A673 (cell line): ENCODE measurements at regions not wholly inside any gene's neighbourhood (a gene's known extent, or its start where the extent isn't known, plus 50 kb on each side); places are given as distances from the start of the nearest gene placed in this dataset.

Experiments
- BruUV-seq: library from RNA; stranded (reverse); fragments of 400-500 nt; replicated peaks from 2 replicates; lab custom pipeline; 2021; lab: Mats Ljungman, UMichigan
- CTCF ChIA-PET: fragments of 300-600 bp; sonication (Branson Sonifier 250); formaldehyde crosslinking; loops from one replicate; lab custom pipeline; 2022; ENCODE audit warnings: antibody characterized with exemption; lab: Charles Lee
- POLR2A ChIA-PET: fragments of 300-600 bp; sonication (Branson Sonifier 250); formaldehyde crosslinking; loops from one replicate; lab custom pipeline; 2022; ENCODE audit warnings: antibody characterized with exemption; ENCODE audit not compliant: low non-redundant PET; lab: Charles Lee
- DNase-seq: peaks from one replicate; pipeline ENCODE4 v3.0.0-alpha.2; 2015; ENCODE audit warnings: low spot score
- H3K27ac ChIP-seq: fragments of 200-600 bp; sonication (generic); 2 replicates; pipeline ENCODE4 v1.5.1; 2016; ENCODE audit warnings: mixed run types, low read depth, mild to moderate bottlenecking, mixed read lengths, antibody characterized with exemption, low read length; ENCODE audit not compliant: poor library complexity, severe bottlenecking
- H3K27me3 ChIP-seq: fragments of 200-600 bp; sonication (generic); replicated peaks from 2 replicates; pipeline ENCODE4 v1.6.1; 2017; ENCODE audit warnings: mixed run types, low read depth, mild to moderate bottlenecking, mixed read lengths, antibody characterized with exemption, low read length; ENCODE audit not compliant: insufficient read depth, poor library complexity
- H3K36me3 ChIP-seq: fragments of 200-600 bp; sonication (generic); 2 replicates; pipeline ENCODE4 v1.6.1; 2016; ENCODE audit warnings: mixed run types, mild to moderate bottlenecking, mixed read lengths, antibody characterized with exemption, low read length; ENCODE audit not compliant: insufficient read depth, poor library complexity, severe bottlenecking
- H3K4me1 ChIP-seq: fragments of 200-600 bp; sonication (generic); 2 replicates; pipeline ENCODE4 v1.6.1; 2017; ENCODE audit warnings: mixed run types, mild to moderate bottlenecking, mixed read lengths, antibody characterized with exemption, low read length; ENCODE audit not compliant: insufficient read depth, poor library complexity, severe bottlenecking
- H3K4me3 ChIP-seq: fragments of 200-600 bp; sonication (generic); 2 replicates; pipeline ENCODE4 v1.5.1; 2016; ENCODE audit warnings: low read depth, mixed run types, mild to moderate bottlenecking, mixed read lengths, low read length; ENCODE audit not compliant: poor library complexity, severe bottlenecking
- H3K9me3 ChIP-seq: fragments of 200-600 bp; sonication (generic); 2 replicates; pipeline ENCODE4 v1.6.1; 2016; ENCODE audit warnings: mixed run types, low read depth, mild to moderate bottlenecking, mixed read lengths, antibody characterized with exemption, low read length; ENCODE audit not compliant: poor library complexity, severe bottlenecking
- EZH2 ChIP-seq: fragments of 200-600 bp; sonication (generic); IDR thresholded peaks from 2 replicates; pipeline ENCODE4 v1.6.1; 2017; ENCODE audit warnings: borderline replicate concordance, low read depth, mild to moderate bottlenecking, mixed read lengths, antibody characterized with exemption, low read length; ENCODE audit not compliant: poor library complexity, severe bottlenecking
- intact Hi-C: fragments of 100-400 bp; cut with micrococcal nuclease; formaldehyde crosslinking; loops from one replicate; pipeline ENCODE4 v1.10.0; 2022; ENCODE audit not compliant: unreplicated experiment
- TF ChIP-seq, protein P1 (sequence below): fragments of 300-800, 200-600 bp; sonication (generic); conservative IDR thresholded peaks from 2 replicates; pipeline ENCODE4 v1.5.1; 2017; ENCODE audit warnings: low read depth, mild to moderate bottlenecking, antibody characterized with exemption, low read length, moderate library complexity, mixed read lengths

- CTCF ChIA-PET: no interaction called here
- no peak for DNase-seq
- no peaks in the 10 kb centered on the region for H3K36me3 ChIP-seq
These were observed 196.9 kb upstream of the ALG10 start for GRCh38 chr12:33825442-33825841.

DNA sequence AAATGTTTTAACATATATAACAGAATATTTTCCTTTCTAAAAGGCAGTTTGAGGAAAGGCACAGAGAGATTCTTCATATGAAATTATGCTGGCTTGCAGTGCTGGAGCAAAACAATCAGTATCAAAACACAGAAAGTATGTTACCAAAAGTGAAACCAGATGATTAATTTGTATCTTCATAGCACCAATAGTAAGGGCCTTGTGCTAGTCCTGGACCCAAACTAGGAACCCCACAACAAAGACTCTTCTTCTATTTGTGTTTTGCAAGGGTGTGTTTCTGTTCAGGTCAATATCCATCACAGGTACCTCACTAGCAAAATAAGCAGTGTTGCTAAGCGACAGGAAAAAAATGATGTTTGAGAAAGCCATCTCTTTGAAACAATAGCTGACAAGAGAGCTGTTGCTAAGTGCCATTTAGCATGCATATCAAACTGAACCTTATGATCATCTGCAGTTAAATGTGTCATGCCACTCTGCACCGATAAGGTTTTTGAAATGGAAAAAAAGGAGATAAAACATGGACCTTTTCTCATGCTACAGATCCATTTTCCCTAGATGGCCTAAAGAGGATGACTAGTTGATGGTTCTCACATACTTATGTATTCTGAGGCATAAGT is 196.2 kb upstream of the ALG10 start:
- TF ChIP-seq, protein P1, sequence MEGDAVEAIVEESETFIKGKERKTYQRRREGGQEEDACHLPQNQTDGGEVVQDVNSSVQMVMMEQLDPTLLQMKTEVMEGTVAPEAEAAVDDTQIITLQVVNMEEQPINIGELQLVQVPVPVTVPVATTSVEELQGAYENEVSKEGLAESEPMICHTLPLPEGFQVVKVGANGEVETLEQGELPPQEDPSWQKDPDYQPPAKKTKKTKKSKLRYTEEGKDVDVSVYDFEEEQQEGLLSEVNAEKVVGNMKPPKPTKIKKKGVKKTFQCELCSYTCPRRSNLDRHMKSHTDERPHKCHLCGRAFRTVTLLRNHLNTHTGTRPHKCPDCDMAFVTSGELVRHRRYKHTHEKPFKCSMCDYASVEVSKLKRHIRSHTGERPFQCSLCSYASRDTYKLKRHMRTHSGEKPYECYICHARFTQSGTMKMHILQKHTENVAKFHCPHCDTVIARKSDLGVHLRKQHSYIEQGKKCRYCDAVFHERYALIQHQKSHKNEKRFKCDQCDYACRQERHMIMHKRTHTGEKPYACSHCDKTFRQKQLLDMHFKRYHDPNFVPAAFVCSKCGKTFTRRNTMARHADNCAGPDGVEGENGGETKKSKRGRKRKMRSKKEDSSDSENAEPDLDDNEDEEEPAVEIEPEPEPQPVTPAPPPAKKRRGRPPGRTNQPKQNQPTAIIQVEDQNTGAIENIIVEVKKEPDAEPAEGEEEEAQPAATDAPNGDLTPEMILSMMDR: no peak
- TF ChIP-seq EZH2: no peak
- CTCF ChIA-PET: no interaction called here
- H3K27ac ChIP-seq: no peak overlapping the region

More at GRCh38 chr12:33825442-33825841, 196.9 kb upstream of the ALG10 start:
- POLR2A ChIA-PET: no interaction called here
- H3K27me3 ChIP-seq: no peaks in the 10 kb centered on the region
- H3K9me3 ChIP-seq: peaks cover 23% of the 10 kb centered on the region
- H3K4me1 ChIP-seq: no peaks in the 10 kb centered on the region
- no peak overlapping the region for H3K27ac ChIP-seq
- no TSS peak for BruUV-seq
- no peak overlapping the region for H3K4me3 ChIP-seq
- TF ChIP-seq EZH2: no peak
- TF ChIP-seq, protein P1: no peak
- intact Hi-C loops: no loop called here

DNA sequence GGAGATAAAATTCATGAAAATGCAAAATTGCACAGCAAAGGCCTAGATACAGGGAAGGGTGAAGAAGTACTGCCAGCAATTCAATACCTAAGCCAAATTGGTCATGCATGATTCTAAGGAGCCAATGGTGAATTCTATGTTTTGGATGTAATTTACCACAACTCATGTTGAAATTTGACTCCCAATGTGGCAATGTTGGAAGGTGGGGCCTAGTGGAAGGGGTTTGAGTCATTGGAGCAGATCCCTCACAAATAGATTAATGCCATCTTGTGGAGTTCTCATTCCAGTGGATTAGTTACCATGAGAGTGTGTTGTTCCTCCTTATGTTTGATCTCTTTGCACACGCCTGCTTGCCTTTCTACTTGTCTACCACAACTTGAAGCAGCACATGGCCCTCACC is 194.0 kb upstream of the ALG10 start:
- TF ChIP-seq EZH2: no peak
- TF ChIP-seq, protein P1: no peak
- H3K4me3 ChIP-seq: no peak overlapping the region
- intact Hi-C loops: no loop called here
- ChIA-PET CTCF (no interaction called here), POLR2A (no interaction called here)
- DNase-seq: no peak
- H3K27me3 ChIP-seq: no peaks in the 10 kb centered on the region
- H3K4me1 ChIP-seq: no peaks in the 10 kb centered on the region
- peaks cover 29% of the 10 kb centered on the region for H3K9me3 ChIP-seq
- no peaks in the 10 kb centered on the region for H3K36me3 ChIP-seq
- BruUV-seq: no TSS peak
- H3K27ac ChIP-seq: no peak overlapping the region

More for the DNA sequence above, 196.2 kb upstream of the ALG10 start:
- POLR2A ChIA-PET: no interaction called here
- Histone ChIP-seq H3K4me3 (no peak overlapping the region), H3K4me1 (no peaks in the 10 kb centered on the region), H3K27me3 (no peaks in the 10 kb centered on the region), H3K36me3 (no peaks in the 10 kb centered on the region), H3K9me3 (peaks cover 23% of the 10 kb centered on the region)
- DNase-seq: no peak
- BruUV-seq: no TSS peak
- intact Hi-C loops: no loop called here
